ENCODE measurements at regions not wholly inside any gene's neighbourhood (a gene's known extent, or its start where the extent isn't known, plus 50 kb on each side); places are given as distances from the start of the nearest gene placed in this dataset.

DNA sequence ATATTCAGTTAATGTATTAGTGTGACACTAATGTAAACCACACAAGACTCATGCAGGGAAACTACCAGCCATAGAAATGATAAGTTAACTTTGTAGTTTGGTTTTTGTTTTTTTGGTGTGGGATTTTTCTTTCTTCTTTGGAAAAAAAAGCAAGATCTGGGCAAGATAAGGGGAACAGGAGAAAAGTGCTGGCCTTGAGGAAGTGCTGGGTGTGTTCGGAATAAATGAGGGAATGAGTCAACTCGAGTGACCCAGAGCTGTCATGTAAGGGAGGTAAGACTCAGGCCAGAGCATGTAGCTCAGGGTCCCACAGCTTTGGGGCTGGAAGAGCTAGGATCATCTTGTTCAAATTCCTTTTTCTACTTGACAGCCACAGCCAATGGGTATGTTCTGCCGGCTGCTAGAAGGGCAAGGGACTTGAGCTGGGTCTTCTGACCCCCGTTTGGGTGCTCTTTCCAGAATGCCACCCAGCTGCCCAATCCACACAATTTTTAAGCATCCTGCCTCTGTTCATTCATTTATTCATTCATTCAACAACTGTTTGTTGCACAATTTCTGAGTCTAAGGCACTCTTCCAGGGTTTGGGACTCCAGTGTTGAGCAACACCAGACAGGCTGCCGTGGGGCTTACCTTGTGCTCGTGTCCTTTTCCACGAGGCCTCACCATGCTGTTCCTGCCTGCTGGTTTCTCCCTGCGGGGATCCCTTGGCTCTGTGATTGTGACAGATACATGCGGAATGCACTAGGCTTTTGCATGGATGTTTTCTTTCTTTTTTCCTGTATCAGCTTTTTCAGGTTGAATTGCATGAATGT is 54.5 kb downstream of the CLDN34 start:
- DNase-seq (ENCODE audit: low read depth in 2 of 2), result no peak

DNA sequence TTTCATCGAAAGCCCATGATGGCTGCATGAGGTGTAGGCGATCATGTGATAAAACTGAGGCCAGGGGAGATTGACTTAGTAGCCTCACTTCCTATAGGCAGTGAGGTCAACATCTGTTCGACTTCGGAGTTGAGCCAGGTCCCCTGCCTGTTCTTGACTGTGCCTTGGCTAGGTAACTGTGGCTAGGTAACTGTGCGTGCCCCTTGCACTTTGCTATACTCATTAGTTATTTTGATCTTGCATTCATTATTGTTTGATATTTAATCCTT is 55.0 kb downstream of the CLDN34 start:
- DNase-seq (ENCODE audit: low read depth in 2 of 2), result no peak

DNA sequence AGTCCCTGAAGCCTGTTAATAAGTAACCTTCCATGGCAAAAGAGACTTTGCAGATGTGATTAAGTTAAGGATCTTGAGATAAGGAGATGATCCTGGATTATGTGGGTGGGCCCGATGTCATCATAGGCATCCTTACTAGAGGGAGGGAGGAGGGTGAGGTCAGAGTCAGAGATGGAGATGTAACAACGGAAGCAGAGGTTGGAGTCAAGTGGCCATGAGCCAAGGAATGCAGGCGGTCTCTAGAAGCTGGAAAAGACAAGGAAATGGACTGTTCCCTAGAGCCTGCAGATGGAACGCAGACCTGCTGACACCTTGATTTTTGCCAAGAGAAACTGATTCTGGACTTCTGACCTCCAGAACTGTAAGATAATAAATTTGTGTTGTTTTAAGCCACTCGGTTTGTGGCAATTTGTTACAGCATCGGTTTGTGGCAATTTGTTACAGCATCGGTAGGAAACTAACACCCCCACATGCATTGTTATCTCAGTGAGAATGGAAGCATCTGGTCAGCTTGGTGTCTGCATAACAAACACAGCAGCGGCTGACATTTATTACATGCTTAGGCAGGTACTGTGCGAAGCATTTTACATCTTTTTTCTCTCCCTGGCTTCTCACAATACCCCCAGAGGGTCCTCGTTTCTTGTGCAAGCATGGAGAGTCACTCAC is 55.6 kb downstream of the CLDN34 start:
- no peak for DNase-seq (ENCODE audit: low read depth in 2 of 2)

DNA sequence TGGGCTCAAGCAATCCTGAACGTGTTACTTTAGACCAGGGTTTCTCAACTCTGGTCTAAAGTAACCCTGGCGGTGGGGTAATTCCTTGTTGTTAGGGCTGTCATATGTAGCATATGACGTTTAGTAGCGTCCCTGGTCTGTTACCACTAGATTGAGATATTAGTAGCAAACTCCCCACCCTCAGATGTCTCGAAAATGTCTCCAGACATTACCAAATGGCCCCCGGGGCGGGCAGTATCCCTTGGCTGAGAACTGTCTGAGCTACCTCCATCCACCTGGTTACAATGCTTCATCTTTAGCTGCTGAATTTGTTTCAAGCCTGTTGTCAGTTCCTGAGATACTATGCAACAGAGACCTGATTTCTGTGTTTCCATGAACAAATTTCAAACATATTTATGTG is 56.7 kb downstream of the CLDN34 start:
- no peak for DNase-seq (ENCODE audit: low read depth in 2 of 2)

DNA sequence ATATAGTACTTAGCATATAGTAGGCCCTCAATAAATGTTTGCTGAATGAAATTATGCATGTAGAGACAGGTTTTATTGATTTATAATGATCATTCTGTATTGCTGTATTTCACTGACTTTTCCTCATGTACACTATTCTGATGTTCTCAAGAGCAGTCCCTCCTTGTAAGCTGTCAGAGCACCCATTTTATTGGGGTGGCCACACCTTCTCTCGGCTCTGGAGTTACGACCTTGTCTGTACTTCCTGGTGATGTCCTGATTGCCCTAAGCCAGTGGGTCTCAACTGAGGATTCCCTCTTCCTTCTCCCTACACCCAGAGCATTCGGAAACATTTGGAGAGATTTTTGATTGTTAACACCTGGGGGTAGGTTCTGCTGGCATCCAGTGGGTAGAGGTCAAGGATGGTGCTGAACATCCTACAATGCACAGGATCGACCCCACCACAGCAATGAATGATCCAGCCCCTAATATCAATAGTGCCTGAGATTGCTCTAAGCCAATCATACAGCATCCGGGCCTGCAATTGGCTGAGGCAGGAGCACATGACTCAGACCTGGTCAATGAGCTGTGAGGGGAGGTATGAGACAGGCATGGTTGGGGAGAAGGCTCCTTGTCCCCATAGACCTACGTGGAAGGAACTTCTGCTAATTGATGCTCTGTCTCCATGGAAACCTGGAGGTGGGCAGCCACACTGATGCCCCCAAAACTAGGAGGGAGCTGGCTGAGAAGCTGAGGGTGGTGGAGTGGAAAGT is 58.8 kb downstream of the CLDN34 start:
- no peak for DNase-seq (ENCODE audit: low read depth in 2 of 2)

DNA sequence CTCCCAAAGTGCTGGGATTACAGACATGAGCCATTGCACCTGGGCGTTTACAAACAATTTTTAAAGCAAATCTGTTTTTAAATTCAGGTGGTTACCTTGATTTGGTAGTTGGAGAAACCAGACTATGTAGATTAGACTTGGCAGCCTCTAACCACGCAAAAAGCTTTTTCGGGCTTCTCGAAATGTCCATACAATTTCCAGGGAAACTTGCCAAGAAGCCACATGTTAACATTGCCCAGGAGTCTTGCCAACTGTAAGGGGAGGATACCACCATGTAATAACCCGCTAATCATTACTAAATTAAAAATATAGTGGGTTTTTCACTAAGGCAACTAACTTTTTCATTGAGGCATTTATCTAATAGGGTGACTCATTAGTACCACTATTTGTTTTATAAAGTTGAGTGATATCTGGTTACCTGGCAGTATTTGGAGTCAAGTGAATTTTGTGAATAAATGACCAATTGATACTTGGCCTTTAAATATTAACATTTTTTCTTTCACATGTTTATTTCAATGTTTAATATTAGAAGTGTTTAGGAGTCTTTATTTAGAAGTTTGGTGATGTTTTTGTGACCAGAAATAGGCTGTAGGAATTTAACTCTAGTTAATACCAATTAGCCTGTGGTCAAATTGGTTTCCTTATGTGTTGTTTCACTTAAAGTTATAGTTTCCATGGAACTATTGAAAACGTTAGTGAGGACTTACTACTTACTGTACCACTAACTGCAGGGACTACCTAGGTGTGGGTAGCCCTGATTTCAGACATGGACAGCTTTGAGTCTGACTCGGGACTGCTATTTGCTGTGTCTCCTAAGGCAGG is 61.3 kb downstream of the CLDN34 start:
- DNase-seq (ENCODE audit: low read depth in 2 of 2), result no peak

DNA sequence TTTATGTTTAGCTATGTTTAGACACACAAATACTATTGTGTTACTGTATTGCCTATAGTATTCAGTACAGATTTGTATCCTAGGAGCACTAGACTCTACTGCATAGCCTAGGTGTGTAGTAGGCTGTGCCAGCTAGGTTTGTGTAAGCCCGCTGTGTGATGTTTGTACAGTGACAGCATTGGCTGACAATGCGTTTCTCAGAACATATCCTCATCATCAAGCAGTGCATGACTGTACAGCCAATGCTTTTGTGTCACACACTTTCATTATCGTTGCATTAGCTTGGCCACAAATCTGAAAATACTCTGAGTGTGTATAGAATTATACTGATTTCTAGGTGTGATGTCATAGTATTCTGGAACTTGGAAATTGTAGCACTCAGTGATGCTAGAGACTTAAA is 63.4 kb downstream of the CLDN34 start:
- DNase-seq (ENCODE audit: low read depth in 2 of 2), result no peak

DNA sequence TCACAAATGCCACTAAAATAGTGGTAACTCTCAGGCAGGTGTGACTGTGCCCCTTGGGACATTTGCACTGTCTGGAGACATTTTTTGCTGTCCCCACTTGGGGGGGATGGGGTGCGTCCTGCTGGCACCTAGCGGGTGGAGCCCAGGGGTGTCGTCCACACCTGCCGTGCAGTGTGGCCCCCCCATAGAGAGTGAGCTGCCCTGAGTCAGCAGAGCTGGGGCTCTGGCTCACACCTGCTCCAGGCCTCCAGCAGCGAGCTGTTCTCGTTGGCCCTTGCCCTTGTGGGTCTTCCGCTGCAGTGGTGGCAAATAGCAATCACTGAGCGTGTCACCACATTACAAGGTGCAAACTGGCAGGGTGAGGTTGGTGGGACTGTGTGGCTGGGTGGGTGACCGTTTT is 64.6 kb downstream of the CLDN34 start:
- no peak for DNase-seq (ENCODE audit: low read depth in 2 of 2)

DNA sequence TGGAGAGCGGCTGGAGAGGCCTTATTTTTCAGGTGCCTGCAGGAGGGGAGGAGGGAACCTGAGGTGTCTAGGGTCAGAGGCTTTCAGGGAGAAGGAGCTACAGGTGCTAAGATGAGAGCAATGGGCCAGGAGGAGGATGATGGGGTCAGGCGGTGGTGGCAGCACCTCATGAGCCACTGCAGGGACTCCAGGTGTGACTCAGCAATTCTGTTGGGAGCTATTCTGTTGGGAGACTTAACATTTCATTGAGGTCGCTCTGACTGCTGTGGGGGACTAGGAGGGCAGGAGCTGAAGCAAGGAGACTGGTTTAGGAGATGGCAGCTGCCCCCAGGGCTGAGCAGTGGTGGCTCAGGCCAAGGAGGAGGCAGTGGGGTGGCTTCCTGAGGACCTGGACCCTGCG is 65.0 kb downstream of the CLDN34 start:
- no peak for DNase-seq (ENCODE audit: low read depth in 2 of 2)

DNA sequence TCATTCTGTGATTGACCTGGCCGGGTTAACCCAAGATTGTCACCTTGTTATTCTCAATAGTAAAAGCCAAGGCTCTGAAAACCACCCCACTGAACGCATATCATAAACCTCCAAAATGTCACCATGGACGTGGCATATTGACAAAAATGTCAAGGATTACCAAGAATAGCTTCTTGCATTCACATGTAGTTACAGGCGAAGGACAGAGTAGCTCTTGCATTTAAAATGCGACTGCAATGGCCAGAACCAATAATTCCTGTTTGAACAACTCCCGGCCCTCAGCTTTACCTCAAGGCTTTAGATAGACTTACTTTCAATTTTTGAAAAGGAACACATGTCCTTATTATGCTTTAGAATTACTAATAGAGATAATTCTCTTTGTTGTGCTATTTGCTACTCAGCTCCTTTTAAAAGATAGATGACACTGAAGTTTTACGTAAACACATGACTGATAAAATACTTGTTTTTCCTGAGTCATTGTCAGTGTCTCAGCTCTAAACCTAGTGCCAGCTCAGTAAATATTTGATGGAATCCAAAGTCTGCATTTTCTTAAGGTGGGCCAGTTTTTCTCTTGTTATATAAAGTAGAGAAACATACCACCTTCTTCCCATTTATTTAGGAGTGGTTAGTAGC is 66.3 kb downstream of the CLDN34 start:
- no peak for DNase-seq (ENCODE audit: low read depth in 2 of 2)

DNA sequence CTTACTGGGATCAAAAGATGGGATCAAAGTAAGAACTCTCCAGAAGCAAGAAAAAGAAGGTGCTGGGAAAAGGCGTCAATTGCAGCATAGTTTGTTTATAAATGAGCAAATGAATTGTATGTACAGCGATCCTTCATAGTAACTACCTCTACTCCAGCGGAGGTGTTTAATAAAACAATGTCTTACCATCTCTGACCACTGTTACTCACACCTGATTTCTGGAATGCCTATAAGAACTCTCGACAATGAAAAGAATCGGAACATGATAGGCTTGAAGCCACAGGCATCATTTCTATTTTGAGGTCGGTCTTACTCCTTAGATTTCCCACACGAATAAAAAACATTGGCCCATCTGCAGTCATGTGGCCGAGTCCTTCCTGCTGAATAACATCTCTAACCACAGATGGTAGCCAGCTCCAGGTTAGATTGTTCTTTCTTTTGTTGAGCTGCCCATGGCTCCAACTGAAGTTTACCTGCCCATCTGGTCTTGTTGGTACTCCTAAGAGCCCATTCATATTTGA is 67.6 kb downstream of the CLDN34 start:
- DNase-seq (ENCODE audit: low read depth in 2 of 2), result no peak

DNA sequence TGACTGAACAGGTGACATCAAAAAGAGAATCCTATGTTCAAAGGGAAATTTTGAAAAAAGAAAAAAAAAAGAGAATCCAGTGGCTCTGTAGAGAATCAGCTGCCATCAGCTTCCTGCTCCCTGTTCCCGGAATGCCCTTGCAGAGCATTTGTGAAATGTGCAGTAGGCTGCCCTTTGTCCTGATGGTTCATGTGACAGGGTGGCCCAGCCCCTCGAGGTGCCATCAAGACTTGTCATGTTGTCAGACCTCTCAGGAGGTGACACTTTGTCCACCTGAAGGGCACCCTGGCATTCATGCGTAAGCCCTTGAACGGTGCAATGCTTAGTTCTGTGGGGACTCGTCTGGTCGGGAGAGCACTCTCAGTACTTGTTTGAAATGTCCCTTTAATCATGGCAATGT is 71.4 kb downstream of the CLDN34 start:
- DNase-seq (ENCODE audit: low read depth in 2 of 2), result no peak

DNA sequence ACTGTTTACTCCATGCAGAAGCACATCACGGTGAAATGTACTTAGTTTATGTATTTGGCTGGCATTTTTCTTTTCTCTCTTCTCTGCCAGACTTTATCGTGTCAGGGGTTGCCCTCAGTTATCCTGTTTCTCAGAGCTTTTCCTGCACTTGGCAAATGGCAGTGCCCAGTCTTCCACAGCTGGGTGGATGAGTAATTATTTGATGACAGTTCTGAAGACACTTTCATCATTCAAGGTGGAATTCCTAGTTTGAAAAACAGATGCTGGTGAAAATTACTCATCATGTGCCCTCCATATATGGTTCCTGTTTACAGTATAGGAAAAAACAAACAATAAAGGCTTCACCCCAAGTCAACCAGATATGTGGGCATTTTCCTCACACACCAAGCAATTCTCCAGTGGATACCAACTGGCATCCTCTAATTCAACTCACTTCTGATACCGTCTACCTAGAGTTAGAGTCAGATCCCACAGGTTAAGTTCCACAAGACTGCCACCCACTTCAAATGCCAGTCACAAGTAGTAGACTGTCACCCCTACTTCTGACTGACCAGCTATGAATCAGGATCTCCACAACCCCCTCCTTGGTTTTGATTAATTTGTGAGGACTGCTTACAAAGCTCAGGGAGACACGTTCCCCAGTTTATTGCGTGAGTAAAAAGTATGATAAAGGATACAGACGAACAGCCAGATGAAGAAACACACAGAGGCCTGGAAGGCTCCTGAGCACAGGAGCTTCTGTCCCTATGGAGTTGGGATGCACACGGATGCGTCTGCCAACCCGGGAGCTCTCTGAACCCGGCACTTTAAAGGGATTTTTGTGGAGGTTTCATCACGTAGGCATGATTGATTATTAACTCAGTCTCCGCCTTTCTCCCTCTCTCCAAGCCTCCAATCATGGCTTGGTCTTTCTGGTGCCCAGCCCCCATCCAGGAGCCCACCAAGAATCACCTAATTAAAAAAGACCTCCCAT is 72.9 kb downstream of the CLDN34 start:
- DNase-seq (ENCODE audit: low read depth in 2 of 2), result no peak

DNA sequence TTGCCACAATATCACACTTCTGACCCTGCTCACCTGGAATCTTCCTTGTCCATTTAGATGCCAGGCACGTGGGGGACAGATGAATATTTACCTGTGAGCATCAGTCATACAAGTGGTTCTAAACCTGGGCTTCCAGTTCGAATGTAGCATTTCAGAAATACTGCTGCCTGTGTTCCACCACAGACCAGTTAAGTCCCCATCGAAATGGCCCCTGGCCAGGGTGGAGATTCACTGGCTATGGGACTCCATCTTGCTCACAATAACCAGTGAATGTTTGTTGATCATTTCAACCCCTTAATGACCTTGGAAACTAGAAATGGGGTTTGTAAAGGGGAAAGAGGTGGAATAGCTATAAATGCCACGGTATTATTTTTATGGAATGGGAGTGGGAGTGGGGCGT is 73.8 kb downstream of the CLDN34 start:
- DNase-seq (ENCODE audit: low read depth in 2 of 2), result no peak

DNA sequence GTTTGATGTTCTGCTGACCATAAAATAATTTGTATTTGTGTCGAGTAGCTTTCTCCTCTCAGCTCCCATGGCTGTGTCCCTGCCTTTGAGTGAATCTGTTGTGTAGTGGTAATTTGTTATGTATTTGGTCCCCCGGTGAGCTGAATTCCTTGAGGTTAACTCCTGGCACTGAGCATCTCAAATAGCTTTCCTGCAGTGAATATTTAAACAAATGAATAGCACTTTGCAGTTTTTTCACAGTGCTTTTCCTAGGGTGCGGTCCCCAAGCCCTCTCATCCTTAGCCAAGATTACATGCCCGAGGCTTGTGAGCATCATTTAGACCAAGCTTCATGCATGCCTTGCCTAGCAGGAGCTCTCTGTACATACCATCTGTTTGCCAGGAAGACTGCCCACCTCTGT is 74.2 kb downstream of the CLDN34 start:
- DNase-seq (ENCODE audit: low read depth in 2 of 2), result no peak

DNA sequence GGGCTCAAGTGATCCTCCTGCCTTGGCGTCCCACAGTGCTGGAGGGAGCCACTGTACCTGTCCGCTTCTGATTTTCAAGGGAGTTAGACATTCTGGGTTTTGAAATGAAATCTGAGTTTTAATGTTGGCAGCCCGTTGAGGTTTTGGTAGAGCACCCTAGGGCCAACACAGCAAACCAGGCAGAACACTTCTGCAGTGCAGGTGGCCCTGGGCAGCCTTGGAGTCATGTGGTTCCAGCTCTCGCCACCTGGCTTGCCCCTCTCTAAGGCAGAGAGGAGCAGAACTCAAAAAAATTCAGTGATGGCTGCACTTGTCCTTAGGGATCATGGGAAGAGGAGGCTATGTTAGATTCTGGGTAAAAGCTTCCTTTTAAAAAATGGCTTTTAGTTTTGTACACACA is 74.9 kb downstream of the CLDN34 start:
- DNase-seq (ENCODE audit: low read depth in 2 of 2), result no peak

DNA sequence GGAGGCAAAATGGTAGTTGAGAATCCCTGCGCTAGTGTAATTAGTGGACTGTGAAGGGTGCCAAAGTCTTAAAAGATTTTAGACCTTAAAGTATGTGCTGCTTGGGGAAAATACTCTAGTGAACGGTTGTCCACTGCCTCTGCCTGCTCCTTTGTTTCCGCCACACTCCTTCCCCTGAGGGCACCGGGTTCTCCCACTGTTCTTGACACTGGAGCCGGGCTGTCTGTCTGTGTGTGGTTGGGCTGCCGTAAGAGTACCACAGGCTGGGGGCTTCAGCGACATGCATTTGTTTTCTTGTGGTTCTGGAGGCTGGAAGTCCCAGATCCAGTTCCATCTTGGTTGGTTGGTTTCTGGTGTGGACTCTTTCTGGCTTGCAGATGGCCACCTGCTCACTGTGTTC is 76.2 kb downstream of the CLDN34 start:
- DNase-seq (ENCODE audit: low read depth in 2 of 2), result no peak

DNA sequence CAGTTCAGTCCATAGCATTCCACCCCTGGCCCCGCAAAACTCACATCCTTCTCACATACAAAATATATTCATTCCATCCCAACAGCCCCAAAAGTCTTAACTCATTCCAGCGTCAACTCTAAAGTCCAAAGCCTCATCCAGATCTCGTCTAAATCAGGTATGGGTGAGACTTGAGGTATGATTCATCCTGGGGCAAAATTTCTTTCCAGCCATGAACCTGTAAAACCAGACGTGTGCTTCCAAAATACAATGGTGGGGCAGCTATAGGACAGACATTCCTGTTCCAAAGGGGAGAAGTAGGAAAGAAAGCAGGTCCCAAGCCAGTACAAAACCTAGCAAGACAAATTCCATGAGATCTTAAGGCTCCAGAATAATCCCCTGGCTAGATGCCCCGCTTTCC is 76.9 kb downstream of the CLDN34 start:
- no peak for DNase-seq (ENCODE audit: low read depth in 2 of 2)

DNA sequence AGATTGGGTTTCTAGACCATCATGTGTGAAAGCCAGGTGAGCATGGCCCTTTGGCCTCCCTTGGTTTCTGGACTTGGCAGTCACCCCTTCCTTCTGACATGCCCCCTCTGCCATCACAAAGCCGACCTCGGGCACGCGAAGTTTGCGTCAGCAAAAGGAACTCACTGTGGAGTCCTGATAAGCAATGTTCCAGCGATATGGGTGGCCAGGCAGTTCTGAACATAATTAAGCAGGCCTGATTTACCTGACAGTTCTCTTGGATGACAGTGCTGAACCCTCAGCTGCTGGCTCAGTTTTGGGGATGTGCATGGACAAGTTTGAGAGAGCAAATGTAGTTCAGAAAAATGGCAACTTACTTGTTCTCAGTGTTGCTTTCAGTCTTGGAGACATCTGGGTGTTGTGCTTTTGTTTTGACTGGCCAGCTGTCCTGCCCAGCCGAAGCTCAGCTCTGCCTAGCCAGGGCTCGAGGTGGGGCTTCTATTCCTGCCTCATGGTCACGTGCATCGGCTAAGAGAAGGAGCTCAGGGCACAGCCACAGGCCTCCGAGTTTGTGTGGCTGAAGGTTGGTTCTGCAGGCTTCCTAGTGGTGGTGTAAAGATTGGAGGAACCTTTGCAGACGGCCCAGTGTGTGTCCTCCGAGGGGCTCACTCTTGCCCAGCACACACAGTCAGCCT is 78.3 kb downstream of the CLDN34 start:
- DNase-seq (ENCODE audit: low read depth in 2 of 2), result no peak

DNA sequence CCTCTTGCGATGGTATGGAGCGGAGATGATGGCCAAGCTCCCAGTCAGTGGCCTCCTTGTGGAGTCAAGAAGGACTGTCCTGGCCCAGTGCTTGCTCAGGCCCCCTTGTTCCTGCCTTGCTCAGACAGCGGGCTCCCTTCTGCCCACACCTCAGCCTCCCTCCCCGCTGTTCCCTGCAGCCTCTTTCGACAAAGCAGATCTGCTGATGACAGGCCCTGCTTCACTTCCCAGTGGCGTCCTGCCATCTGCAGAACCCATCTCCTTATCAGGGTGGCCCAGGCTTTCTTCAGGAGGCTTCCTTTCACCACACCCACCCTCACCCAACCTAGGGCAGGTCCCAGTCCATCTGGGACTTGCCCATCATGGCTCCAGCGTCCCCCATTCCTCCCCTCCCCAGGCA is 80.0 kb downstream of the CLDN34 start:
- DNase-seq (ENCODE audit: low read depth in 2 of 2), result no peak
